ENCODE measurements at regions not wholly inside any gene's neighbourhood (a gene's known extent, or its start where the extent isn't known, plus 50 kb on each side); places are given as distances from the start of the nearest gene placed in this dataset.

DNA sequence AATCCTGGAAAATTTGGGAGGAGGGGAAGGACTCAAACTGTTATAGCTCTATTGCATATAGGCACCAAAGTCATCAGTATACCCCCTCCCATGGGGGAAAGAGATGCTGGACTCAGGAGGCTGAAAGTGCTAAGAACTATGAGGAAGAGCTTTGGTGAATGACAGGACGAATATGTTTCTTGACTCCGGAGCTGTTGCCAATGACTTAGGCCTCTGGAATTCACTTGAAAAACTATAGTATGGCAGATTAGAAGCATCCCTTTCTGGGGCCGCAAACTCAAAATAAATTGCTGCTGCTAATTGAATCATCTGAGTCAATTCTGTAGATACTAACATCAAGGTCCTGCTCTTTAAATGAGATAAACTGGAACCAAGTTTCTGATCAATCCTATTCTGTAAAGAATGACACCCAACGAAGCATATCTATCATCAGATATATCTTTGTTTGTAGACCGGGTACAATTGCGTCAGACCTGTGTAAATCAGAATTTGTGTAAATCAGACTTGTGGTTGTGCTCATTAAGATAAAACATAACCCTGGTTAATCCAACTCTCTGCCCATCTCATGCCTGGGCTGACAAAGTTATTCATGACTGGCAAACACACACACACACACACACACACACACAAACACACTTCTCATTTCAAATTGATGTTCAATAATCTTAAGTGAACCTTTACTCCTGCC, 1793.8 kb upstream of the PCDH20 start:
- H3K4me3 Mint-ChIP-seq = no peak overlapping the region
- TF ChIP-seq, protein P1, sequence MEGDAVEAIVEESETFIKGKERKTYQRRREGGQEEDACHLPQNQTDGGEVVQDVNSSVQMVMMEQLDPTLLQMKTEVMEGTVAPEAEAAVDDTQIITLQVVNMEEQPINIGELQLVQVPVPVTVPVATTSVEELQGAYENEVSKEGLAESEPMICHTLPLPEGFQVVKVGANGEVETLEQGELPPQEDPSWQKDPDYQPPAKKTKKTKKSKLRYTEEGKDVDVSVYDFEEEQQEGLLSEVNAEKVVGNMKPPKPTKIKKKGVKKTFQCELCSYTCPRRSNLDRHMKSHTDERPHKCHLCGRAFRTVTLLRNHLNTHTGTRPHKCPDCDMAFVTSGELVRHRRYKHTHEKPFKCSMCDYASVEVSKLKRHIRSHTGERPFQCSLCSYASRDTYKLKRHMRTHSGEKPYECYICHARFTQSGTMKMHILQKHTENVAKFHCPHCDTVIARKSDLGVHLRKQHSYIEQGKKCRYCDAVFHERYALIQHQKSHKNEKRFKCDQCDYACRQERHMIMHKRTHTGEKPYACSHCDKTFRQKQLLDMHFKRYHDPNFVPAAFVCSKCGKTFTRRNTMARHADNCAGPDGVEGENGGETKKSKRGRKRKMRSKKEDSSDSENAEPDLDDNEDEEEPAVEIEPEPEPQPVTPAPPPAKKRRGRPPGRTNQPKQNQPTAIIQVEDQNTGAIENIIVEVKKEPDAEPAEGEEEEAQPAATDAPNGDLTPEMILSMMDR (IDR thresholded peaks at IDR 0.05) = no peak
- no peaks in the 10 kb centered on the region for H3K36me3 Mint-ChIP-seq (ENCODE audit: low read depth)
- DNase-seq = no peak
- H3K27ac Mint-ChIP-seq = no peak overlapping the region
- H3K9me3 Mint-ChIP-seq = no peaks in the 10 kb centered on the region
- no peaks in the 10 kb centered on the region for H3K4me1 Mint-ChIP-seq
- no peaks in the 10 kb centered on the region for H3K27me3 Mint-ChIP-seq (ENCODE audit: low read depth, poor library complexity)

DNA sequence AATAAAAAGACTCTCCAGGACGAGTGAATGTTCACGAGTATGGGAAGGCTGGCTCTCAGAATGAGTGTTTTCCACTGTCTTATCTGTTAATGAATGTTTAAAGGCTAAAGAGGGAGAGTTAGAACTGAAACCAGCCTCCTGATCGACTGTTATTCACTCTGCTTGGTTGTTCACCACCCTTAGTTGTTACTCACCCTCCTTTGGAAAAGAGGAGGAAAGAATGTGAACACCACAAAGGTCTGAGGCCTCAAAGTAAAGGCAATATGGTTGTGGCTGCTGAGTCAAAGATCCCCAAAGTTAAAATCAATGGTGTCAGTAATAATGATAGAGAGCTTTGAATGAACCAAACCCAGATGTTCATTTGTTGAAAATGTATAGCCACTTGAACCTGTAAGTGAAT, 1793.2 kb upstream of the PCDH20 start:
- Mint-ChIP-seq H3K4me3 (no peak overlapping the region), H3K27me3 (ENCODE audit: low read depth, poor library complexity) (no peaks in the 10 kb centered on the region), H3K36me3 (ENCODE audit: low read depth) (no peaks in the 10 kb centered on the region), H3K4me1 (no peaks in the 10 kb centered on the region), H3K9me3 (no peaks in the 10 kb centered on the region), H3K27ac (no peak overlapping the region)
- no peak for DNase-seq
- TF ChIP-seq, protein P1 (IDR thresholded peaks at IDR 0.05) = no peak

DNA sequence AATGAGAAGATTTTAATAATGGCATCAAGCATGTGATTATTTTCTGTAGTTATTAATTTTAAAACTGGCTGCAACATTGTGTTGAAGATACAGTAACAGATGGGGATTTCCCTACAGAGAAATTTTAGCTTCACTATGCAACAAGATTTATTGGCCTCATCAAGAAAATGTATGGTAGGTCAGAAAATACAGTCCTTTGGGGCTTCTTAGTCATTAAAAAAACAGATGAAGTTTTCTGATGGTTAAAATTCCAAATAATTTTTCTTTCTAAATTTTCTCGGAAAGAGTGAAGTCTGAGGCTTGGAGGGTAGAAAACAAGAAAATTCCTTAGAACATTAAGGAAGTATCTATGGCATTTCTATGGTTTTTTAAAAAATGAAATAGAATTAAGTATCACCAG, 1790.8 kb upstream of the PCDH20 start:
- Mint-ChIP-seq H3K4me3 (no peak overlapping the region), H3K36me3 (ENCODE audit: low read depth) (no peaks in the 10 kb centered on the region), H3K4me1 (no peaks in the 10 kb centered on the region), H3K27me3 (ENCODE audit: low read depth, poor library complexity) (no peaks in the 10 kb centered on the region), H3K27ac (no peak overlapping the region), H3K9me3 (no peaks in the 10 kb centered on the region)
- TF ChIP-seq, protein P1 (IDR thresholded peaks at IDR 0.05) = no peak
- no peak for DNase-seq

DNA sequence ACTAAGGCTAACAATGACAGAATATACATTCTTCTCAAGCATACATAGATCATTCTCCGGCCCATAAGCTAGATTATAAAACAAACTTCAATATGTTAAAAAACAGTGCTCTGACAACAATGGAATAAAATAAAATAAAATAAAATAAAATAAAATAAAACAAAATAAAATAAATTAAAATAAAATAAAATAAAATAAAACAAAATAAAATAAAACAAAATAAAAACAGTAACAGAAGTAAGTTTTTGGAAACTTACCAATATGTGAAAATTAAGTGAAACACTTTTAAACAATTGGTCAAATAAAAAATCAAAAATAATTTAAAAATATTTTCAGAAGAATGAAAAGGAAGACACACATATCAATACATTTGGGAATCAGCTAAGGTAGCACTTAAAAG, 1785.8 kb upstream of the PCDH20 start:
- TF ChIP-seq, protein P1 (IDR thresholded peaks at IDR 0.05) = no peak
- no peaks in the 10 kb centered on the region for H3K9me3 Mint-ChIP-seq
- no peak overlapping the region for H3K27ac Mint-ChIP-seq
- H3K27me3 Mint-ChIP-seq (ENCODE audit: low read depth, poor library complexity) = no peaks in the 10 kb centered on the region
- H3K4me3 Mint-ChIP-seq = no peak overlapping the region
- H3K4me1 Mint-ChIP-seq = no peaks in the 10 kb centered on the region
- H3K36me3 Mint-ChIP-seq (ENCODE audit: low read depth) = no peaks in the 10 kb centered on the region
- DNase-seq = no peak

DNA sequence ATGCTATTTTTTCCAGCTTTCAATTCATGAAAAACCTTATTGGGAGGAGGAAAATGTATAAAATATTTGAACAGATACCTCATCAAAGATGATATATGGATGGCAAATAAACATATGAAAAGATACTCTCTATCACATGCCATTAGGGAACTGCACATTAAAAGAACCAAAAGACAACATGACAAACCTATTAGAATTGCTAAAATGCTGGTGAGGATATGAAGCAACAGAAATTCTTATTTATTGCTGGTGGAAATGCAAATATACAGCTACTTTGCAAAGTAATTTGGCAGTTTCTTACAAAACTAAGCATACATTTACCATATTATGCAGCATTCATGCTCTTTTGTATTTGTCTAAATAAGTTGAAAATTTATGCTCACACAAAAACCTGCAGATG, 1783.9 kb upstream of the PCDH20 start:
- no peak overlapping the region for H3K4me3 Mint-ChIP-seq
- H3K9me3 Mint-ChIP-seq = no peaks in the 10 kb centered on the region
- no peak overlapping the region for H3K27ac Mint-ChIP-seq
- DNase-seq = no peak
- TF ChIP-seq, protein P1 (IDR thresholded peaks at IDR 0.05) = no peak
- no peaks in the 10 kb centered on the region for H3K4me1 Mint-ChIP-seq
- no peaks in the 10 kb centered on the region for H3K36me3 Mint-ChIP-seq (ENCODE audit: low read depth)
- no peaks in the 10 kb centered on the region for H3K27me3 Mint-ChIP-seq (ENCODE audit: low read depth, poor library complexity)

DNA sequence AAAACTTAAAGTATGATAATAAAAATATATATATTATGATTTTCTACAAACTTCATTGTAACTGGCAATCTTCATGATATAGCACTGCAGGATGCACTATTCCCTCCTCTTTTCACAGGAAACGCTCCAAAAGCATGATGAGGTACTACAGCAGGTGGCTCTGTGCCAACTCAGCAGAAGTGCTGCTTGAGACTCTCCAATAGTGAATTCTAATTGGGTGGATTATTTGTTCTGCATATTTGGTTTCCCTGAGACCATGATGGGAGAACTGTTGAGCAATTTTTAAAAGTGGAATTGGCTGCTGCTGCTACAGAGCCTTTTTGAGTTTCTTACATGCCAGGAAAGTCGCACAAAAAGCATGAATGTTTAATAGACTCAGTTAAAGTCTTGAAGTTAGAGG, 1782.4 kb upstream of the PCDH20 start:
- Mint-ChIP-seq H3K27ac (no peak overlapping the region), H3K4me1 (no peaks in the 10 kb centered on the region), H3K27me3 (ENCODE audit: low read depth, poor library complexity) (no peaks in the 10 kb centered on the region), H3K9me3 (no peaks in the 10 kb centered on the region), H3K36me3 (ENCODE audit: low read depth) (no peaks in the 10 kb centered on the region), H3K4me3 (no peak overlapping the region)
- TF ChIP-seq, protein P1 (IDR thresholded peaks at IDR 0.05) = no peak
- DNase-seq = no peak
